Tibial nerve (tissue), 3 donors: ENCODE measurements at regions not wholly inside any gene's neighbourhood (a gene's known extent, or its start where the extent isn't known, plus 50 kb on each side); places are given as distances from the start of the nearest gene placed in this dataset.

Experiments
- EP300 ChIP-seq, 2 donors: sonication (generic); formaldehyde crosslinking; IDR thresholded peaks; one replicate each; pipeline ENCODE4 v1.6.1; 2017; ENCODE audit warnings: antibody characterized with exemption in 2 of 2, mild to moderate bottlenecking in 1 of 2
- POLR2A ChIP-seq, 2 donors: fragments of 450-650 bp; IDR thresholded peaks; one replicate each; pipeline ENCODE4 v1.6.1; 2017; ENCODE audit warnings: antibody characterized with exemption in 2 of 2, mild to moderate bottlenecking in 2 of 2, moderate library complexity in 2 of 2

DNA sequence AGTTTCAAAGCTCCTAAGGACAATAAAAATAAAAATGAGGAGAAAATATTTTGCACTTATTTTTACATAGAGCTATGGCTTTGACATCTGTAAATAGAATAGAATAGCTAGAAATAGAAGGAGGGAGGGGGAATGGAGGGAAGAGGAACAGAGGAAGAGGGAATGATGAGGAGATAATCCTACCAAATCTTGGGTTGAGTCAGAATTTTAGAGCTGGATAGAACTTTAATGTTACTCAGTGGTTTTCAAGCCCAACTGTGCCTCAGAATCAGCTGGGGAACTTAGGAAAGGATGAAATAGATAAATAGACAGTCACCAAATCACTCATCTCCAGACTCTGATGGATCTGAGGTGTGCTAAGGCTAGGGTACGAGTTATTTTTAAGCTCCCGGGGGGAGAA, 190.3 kb upstream of the FREM1 start:
- no peak for TF ChIP-seq EP300 (IDR thresholded peaks at IDR 0.05)
- no peak for TF ChIP-seq POLR2A (IDR thresholded peaks at IDR 0.05)
